K562 (cell line): ENCODE measurements at regions not wholly inside any gene's neighbourhood (a gene's known extent, or its start where the extent isn't known, plus 50 kb on each side); places are given as distances from the start of the nearest gene placed in this dataset.

Experiments used
- ATAC-seq: fragments of 200-7000 bp; cut with Tn5 transposase; 3 replicates; pipeline ENCODE4 v1.9.1; 2020; ENCODE audit warnings: moderate library complexity
- BruUV-seq: library from RNA; stranded (reverse); fragments of 400-500 nt; replicated peaks from 2 replicates; lab custom pipeline; 2021; lab: Mats Ljungman, UMichigan
- CTCF ChIA-PET: fragments of 300-600 bp; formaldehyde crosslinking; extraction: SDS; loops from one replicate; lab custom pipeline; 2021; ENCODE audit warnings: low intra/inter-chr PET ratio; lab: Yijun Ruan, JAX
- POLR2A ChIA-PET: fragments of 300-600, 350-650 bp; sonication (Branson Sonifier 250); formaldehyde crosslinking; extraction: SDS; loops from one replicate; lab custom pipeline; 2021; ENCODE audit warnings: antibody characterized with exemption, inconsistent platforms; lab: Yijun Ruan, JAX
- DNase-seq, 4 experiments: peaks; one replicate each; pipeline versions ENCODE4 v3.0.0 to v3.0.0-alpha.2; 2011 to 2018; ENCODE audit warnings: low spot score in 3 of 4, mixed read lengths in 3 of 4; ENCODE audit errors: extremely low read depth in 1 of 4
- FAIRE-seq: peaks from 2 replicates; lab custom pipeline; 2011; peaks lifted over from hg19 to GRCh38; lab: Jason Lieb, UNC
- H2AFZ ChIP-seq: 2 replicates; pipeline ENCODE4 v1.6.0; 2011; ENCODE audit warnings: low read depth, low read length, control low read depth, inconsistent platforms
- H3K27ac ChIP-seq: fragments of 200-600 bp; 3 replicates; pipeline ENCODE4 v1.8.0; 2011; ENCODE audit warnings: low read depth, mild to moderate bottlenecking, control low read depth, inconsistent platforms, low read length, moderate library complexity, mixed read lengths; ENCODE audit errors: extremely low read depth
- H3K27me3 ChIP-seq, 2 experiments: fragments of 300-600 bp in 1 of 2; 2 replicates in 1 of 2; 3 replicates in 1 of 2; pipeline versions ENCODE4 v1.6.0 to v1.8.0; 2011; ENCODE audit warnings: inconsistent platforms in 2 of 2, low read length in 2 of 2, mild to moderate bottlenecking in 1 of 2, mixed read lengths in 1 of 2, moderate library complexity in 1 of 2; ENCODE audit not compliant: control insufficient read depth in 2 of 2, insufficient read depth in 2 of 2
- H3K36me3 ChIP-seq: fragments of 300-600 bp; 3 replicates; pipeline ENCODE4 v1.8.0; 2011; ENCODE audit warnings: mild to moderate bottlenecking, low read length, inconsistent platforms; ENCODE audit not compliant: control insufficient read depth, insufficient read depth
- H3K4me1 ChIP-seq, 2 experiments: fragments of 200-600 bp in 1 of 2; replicated peaks in 1 of 2; 2 replicates in 1 of 2; 3 replicates in 1 of 2; pipeline versions ENCODE4 v1.5.1 to v1.8.0; 2011; ENCODE audit warnings: inconsistent platforms in 2 of 2, low read length in 2 of 2, mild to moderate bottlenecking in 1 of 2, mixed read lengths in 1 of 2, moderate library complexity in 1 of 2; ENCODE audit not compliant: control insufficient read depth in 2 of 2, insufficient read depth in 2 of 2
- H3K4me2 ChIP-seq: 2 replicates; pipeline ENCODE4 v1.6.1; 2011; ENCODE audit warnings: low read length, control low read depth, inconsistent platforms, mixed read lengths; ENCODE audit not compliant: insufficient read depth
- H3K4me3 ChIP-seq: fragments of 200-600 bp; sonication (generic), shearing (Covaris generic); 2 replicates; pipeline ENCODE4 v1.5.1; 2016; ENCODE audit warnings: control low read depth, inconsistent platforms
- H3K79me2 ChIP-seq: fragments of 200-600 bp; 3 replicates; pipeline ENCODE4 v1.8.0; 2011; ENCODE audit warnings: low read length, inconsistent platforms; ENCODE audit not compliant: control insufficient read depth, insufficient read depth
- H3K9ac ChIP-seq, 2 experiments: 2 replicates each; pipeline versions ENCODE4 v1.6.0 to v1.6.1; 2011; ENCODE audit warnings: low read depth in 2 of 2, low read length in 2 of 2, control low read depth in 1 of 2, inconsistent platforms in 1 of 2, mild to moderate bottlenecking in 1 of 2, mixed read lengths in 1 of 2; ENCODE audit not compliant: insufficient read depth in 1 of 2
- H3K9me1 ChIP-seq: one replicate; pipeline ENCODE4 v1.6.0; 2011; ENCODE audit warnings: inconsistent platforms, mild to moderate bottlenecking, low read length, moderate library complexity; ENCODE audit not compliant: control insufficient read depth, insufficient read depth
- H3K9me3 ChIP-seq: replicated peaks from 2 replicates; pipeline ENCODE4 v1.5.1; 2011; ENCODE audit warnings: low read depth, low read length, inconsistent platforms; ENCODE audit not compliant: control insufficient read depth, insufficient read depth
- H4K20me1 ChIP-seq: replicated peaks from 2 replicates; pipeline ENCODE4 v1.6.1; 2011; ENCODE audit warnings: low read length, inconsistent platforms, mixed read lengths; ENCODE audit not compliant: control insufficient read depth, insufficient read depth
- MAFG ChIP-seq: fragments of 450-650 bp; conservative IDR thresholded peaks from 2 replicates; pipeline ENCODE4 v1.6.1; 2016; ENCODE audit warnings: missing genetic modification characterization, missing compliant biosample characterization
- MBD2 ChIP-seq: sonication (generic); IDR thresholded peaks from 2 replicates; pipeline ENCODE4 v1.6.1; 2016; ENCODE audit warnings: low read depth, borderline replicate concordance
- ZFX ChIP-seq: sonication (generic); formaldehyde crosslinking; IDR thresholded peaks from 2 replicates; pipeline ENCODE4 v1.8.0; 2022; ENCODE audit warnings: mild to moderate bottlenecking, missing genetic modification reagents, moderate library complexity
- ZNF282 ChIP-seq: sonication (generic); formaldehyde crosslinking; IDR thresholded peaks from 2 replicates; pipeline ENCODE4 v1.8.1; 2023; ENCODE audit warnings: missing genetic modification reagents
- WGBS: fragments of 100-300 bp; shearing (Covaris generic); methylation state at CpG from one replicate; pipeline ENCODE4 v1.1.6; 2016; ENCODE audit warnings: low coverage, mixed read lengths; ENCODE audit not compliant: insufficient coverage; ENCODE audit errors: missing lambda C conversion rate; 5-methylcytosine and 5-hydroxymethylcytosine counted together
- in situ Hi-C: fragments of 300-500 bp; cut with MboI; formaldehyde crosslinking; loops from 4 replicates; pipeline ENCODE4 v1.15.0; 2018; ENCODE audit warnings: inconsistent platforms, mixed read lengths
- intact Hi-C: fragments of 100-400 bp; cut with micrococcal nuclease; formaldehyde crosslinking; loops from 2 replicates; pipeline ENCODE4 v1.14.2; 2022
- TF ChIP-seq, protein P1 (sequence below): IDR thresholded peaks from 3 replicates; pipeline ENCODE4 v1.6.1; 2011; ENCODE audit warnings: borderline replicate concordance, mild to moderate bottlenecking; ENCODE audit not compliant: insufficient read length, insufficient read depth
- TF ChIP-seq, protein P2 (sequence below): fragments of 200-800 bp; sonication (Bioruptor generic); IDR thresholded peaks from 2 replicates; pipeline ENCODE4 v1.6.1; 2016; ENCODE audit warnings: missing genetic modification characterization, missing compliant biosample characterization

DNA sequence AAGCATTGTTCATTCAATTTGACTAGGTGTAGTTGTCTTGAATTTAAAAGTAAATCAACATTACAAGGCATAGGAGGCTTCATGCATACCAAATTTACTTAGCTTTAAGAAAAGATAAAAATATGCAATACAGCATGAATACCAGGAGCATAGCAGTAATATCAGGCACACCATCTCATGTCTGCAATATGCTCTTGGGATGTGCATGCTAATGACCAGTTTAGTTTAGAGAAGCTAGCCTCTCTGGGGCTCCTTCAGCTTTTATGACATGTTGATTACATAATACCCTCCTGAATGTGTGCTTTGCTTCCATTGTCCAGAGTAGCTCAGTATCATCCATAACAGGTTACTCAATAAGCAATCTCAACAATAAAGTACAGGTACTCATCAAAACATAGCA is 497.2 kb downstream of the FLRT2 start (continued):
- TF ChIP-seq ZNF282 (no peak), MBD2 (no peak)
- TF ChIP-seq, protein P1, sequence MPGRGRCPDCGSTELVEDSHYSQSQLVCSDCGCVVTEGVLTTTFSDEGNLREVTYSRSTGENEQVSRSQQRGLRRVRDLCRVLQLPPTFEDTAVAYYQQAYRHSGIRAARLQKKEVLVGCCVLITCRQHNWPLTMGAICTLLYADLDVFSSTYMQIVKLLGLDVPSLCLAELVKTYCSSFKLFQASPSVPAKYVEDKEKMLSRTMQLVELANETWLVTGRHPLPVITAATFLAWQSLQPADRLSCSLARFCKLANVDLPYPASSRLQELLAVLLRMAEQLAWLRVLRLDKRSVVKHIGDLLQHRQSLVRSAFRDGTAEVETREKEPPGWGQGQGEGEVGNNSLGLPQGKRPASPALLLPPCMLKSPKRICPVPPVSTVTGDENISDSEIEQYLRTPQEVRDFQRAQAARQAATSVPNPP = no peak

DNA sequence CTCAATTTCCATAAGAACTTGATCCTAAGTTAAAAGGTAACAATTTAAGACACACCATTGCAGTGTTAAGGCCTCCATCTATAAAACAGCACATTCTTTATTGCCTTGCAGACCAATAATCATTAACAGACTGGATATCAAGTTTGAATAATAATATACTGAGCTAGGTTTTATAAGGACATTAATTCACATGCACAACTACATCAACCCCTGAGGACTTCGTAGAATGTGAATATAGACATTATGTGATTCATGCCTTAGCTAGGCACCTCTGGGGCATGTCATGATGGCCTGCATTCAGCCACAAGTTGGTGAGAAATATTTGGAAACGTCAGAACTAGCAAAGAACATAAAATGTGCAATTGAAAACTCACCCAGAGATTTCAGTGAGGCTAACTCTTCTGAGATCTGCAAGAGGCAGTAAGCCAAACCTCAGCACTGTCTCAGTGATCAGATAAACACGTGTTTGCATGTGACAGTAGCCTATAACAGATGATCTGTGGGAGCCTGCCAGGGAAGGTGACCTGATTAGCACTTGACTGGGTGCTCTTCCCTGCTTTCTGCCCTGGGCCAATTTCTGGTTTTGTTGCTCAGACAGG is 492.2 kb downstream of the FLRT2 start:
- TF ChIP-seq MAFG (tag) (no peak), ZFX (CRISPR knock-in tag) (no peak)
- TF ChIP-seq, protein P2, sequence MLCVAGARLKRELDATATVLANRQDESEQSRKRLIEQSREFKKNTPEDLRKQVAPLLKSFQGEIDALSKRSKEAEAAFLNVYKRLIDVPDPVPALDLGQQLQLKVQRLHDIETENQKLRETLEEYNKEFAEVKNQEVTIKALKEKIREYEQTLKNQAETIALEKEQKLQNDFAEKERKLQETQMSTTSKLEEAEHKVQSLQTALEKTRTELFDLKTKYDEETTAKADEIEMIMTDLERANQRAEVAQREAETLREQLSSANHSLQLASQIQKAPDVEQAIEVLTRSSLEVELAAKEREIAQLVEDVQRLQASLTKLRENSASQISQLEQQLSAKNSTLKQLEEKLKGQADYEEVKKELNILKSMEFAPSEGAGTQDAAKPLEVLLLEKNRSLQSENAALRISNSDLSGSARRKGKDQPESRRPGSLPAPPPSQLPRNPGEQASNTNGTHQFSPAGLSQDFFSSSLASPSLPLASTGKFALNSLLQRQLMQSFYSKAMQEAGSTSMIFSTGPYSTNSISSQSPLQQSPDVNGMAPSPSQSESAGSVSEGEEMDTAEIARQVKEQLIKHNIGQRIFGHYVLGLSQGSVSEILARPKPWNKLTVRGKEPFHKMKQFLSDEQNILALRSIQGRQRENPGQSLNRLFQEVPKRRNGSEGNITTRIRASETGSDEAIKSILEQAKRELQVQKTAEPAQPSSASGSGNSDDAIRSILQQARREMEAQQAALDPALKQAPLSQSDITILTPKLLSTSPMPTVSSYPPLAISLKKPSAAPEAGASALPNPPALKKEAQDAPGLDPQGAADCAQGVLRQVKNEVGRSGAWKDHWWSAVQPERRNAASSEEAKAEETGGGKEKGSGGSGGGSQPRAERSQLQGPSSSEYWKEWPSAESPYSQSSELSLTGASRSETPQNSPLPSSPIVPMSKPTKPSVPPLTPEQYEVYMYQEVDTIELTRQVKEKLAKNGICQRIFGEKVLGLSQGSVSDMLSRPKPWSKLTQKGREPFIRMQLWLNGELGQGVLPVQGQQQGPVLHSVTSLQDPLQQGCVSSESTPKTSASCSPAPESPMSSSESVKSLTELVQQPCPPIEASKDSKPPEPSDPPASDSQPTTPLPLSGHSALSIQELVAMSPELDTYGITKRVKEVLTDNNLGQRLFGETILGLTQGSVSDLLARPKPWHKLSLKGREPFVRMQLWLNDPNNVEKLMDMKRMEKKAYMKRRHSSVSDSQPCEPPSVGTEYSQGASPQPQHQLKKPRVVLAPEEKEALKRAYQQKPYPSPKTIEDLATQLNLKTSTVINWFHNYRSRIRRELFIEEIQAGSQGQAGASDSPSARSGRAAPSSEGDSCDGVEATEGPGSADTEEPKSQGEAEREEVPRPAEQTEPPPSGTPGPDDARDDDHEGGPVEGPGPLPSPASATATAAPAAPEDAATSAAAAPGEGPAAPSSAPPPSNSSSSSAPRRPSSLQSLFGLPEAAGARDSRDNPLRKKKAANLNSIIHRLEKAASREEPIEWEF (CRISPR knock-in tag) = no peak
- H3K36me3 ChIP-seq = no peaks in the 10 kb centered on the region
- H2AFZ ChIP-seq = no peak overlapping the region
- H3K9me1 ChIP-seq = no peaks in the 10 kb centered on the region
- in situ Hi-C loops (no loop called here), intact Hi-C loops (no loop called here)
- no peaks in the 10 kb centered on the region for H3K27me3 ChIP-seq
- CTCF ChIA-PET = no interaction called here
- POLR2A ChIA-PET = no interaction called here
- no peak overlapping the region for H3K4me2 ChIP-seq
- no TSS peak for BruUV-seq
- FAIRE-seq (no peak), ATAC-seq (no peak), DNase-seq (no peak)
- H3K79me2 ChIP-seq = no peaks in the 10 kb centered on the region
- no peaks in the 10 kb centered on the region for H3K9me3 ChIP-seq
- H4K20me1 ChIP-seq = no peaks in the 10 kb centered on the region
- no peak overlapping the region for H3K9ac ChIP-seq
- H3K27ac ChIP-seq = no peak overlapping the region
- WGBS = 0% methylated on average over 2 of the region's 3 CpGs
- H3K4me3 ChIP-seq = no peak overlapping the region
- H3K4me1 ChIP-seq = no peaks in the 10 kb centered on the region
